HT-29 (cell line): ENCODE measurements at regions not wholly inside any gene's neighbourhood (a gene's known extent, or its start where the extent isn't known, plus 50 kb on each side); places are given as distances from the start of the nearest gene placed in this dataset.

ENCODE experiments used
- DNase-seq: peaks from one replicate; pipeline ENCODE4 v3.0.0-alpha.2; 2015; ENCODE audit warnings: low spot score

DNA sequence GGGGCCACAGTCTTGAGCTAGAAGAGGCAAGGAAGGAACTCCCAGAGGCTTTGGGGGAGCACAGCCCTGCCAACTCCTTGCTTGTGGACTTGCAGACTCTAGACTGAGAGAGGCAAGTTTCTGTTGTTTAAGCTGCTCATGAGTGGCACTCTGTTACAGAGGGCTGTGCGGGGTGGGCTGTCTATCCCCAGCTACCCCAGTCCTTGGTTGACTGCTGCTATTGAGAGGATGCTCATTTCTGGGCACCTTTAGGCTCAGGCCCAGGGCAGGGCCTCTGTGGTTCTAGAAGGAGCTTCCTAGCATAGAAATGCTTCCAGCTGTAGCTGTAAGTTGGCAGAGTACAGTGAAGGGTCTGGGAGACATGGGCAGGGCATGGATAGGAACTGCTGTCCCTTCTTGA, 151.3 kb upstream of the GGTLC1 start:
- DNase-seq = no peak

DNA sequence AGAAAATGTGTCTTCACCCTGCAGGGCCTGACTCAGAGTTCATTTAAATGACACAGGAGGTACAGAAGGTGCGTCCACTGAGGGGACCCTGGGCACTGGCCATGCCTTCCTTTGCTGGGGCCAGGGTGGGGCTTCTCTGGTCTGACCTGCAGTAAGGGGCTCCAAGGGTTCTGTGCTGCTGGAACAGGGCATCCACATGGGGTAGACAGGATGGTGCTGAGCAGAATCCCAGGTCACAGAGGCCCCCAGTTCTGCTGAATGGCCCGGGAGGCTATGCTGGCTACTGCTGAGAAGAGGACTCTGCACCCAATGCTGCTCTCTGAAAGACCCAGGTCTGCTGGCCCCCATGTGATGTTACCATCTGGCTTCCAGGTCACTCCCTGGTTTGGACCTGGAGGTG, 150.4 kb upstream of the GGTLC1 start:
- DNase-seq = no peak

DNA sequence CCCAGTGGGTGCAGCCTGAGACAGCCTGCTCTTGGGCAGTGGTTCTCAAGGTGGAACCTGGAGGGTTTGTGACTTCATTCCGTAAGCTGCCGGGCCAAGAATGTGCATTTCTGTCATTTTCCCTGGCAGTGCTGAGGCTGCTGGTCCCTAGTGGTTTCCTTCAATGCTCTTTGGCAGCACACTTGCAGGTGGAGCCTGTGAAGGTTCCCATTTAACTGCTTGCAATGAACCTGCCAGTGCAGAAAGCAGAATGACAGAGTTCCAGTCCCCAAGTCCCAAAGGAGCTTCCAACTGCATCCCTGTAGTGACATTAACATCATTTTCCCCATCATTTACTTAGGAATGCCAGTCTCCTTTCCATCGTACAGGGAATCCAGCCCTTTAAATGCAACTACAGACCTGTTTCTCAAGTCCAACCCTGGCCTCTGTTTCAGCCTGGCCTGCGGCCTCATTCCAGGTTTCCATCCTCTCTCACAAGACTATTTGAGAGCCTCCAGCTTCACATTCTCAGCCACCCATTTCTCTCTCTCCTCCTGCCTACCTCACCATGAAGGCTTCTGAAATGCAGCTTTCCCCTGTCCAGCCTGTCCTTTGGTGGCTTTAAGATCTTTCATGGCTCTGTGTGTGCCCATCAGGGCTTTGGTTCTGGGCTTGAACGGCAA, 149.7 kb upstream of the GGTLC1 start:
- DNase-seq = no peak

DNA sequence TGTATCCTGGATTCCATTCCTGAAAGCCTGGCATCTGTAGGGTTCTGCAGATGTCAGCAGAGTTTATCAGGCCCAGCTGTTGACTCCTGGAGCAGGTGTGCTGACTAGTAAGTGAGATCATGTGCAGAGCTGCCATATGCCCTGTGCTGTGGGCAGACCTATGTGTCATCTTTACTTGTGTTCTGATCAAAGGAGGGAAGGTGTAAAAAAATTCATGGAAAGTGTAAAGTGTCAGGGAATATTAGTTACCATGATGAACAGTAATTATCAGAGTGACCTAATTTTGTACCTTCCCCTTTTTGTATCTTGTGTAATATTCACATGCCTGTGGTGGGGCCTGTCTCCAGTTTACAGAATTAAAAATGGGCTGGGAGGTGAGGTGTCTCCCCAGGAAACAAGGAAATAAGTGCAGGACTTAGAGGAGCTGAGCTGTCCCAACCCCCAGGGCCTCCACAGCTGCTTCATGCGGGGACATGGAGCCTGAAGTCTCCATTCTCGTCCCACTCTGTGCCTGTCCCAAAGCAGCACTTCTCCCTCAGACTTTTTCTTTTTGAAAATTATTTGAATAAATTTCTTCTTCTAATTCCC, 148.2 kb upstream of the GGTLC1 start:
- no peak for DNase-seq

DNA sequence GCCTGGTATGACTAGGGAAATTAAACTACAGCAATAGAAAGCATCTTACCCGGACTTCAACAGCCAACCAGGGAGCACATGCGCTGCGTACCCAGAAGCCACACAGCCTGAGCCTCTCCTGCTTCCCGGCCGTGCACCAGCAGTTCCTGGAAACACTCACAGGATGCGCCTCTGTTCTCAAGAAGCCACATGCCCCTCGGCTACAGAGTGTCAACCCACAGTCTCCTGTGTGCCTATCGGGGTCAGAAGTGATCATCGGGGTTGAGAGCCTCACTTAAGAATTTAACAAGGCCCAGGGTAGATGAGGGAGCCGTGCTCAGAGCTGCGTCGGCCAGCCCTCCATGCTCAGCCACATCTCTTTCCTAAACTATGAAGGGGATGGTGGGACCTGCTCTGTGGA, 147.2 kb upstream of the GGTLC1 start:
- no peak for DNase-seq

DNA sequence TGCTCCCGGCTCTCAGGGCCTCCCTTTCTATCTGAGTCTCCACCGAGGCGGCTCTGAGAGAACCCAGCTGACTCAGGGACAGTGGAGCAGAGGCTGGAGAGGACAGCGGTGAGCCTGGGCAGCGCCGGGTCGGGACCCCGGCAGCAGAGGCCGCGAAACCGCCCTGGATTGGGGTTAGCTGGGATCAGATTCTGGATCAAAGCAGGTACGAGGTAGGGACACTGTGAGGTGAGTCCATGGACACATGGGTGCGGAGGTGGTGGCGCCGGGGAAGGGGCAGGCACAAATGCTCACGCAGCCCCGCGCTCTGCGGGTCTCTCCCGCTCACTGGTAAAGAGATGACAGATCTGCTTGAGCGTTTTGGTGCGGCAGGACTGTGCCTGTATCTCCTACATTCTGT, 146.4 kb upstream of the GGTLC1 start:
- no peak for DNase-seq

DNA sequence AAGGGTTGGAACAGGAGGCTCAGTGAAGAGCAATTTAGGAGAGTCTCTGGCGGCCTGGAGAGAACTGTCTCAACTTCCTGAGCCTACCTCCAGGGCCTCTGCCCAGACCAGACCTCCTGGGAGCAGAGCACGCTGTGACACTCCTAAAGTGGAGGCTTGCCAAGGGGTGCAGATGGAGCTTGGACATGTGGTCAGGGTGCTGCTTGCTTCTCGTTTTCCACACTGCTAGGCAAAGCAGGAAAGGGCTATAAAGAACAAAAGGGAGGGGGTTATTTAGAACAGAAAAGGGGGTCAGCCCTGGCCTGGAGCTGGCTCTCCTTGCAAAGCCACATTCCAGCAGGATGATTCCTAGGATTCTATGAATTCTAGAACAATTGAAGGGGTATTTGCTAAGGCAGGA, 145.7 kb upstream of the GGTLC1 start:
- no peak for DNase-seq

DNA sequence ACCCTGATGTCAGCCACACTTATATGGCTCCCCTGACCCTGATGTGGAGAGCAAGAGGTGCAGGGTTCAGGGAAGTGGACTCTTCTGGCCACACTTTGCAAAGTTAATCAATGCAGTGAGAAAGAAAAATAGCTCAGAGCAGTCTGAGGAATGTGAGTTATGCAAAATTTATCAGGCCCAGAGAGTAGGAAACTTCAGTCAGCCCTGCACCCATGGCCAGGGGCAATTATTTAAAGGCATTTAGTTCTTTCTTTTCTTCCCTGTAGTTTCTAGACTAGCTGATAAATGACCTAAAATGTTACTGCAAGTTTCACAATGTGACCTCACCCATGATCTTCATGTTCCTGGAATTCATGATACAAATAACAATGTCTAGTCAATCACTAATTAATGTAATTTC, 143.7 kb upstream of the GGTLC1 start:
- DNase-seq = no peak

DNA sequence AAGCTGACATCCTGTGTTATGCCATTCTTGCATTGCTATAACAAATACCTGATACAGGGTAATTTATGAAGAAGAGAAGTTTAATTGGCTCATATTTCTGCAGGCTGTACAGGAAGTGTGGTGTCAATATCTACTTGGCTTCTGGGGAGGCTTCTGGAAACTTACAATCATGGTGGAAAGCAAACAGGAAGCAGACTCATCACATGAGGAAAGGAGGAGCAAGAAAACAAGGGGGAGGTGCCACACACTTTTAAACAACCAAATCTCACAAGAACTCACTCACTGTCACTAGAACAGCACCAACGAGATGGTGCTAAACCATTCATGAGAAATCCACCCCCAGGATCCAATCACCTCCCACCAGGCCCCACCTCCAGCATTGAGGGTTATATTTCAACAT, 143.1 kb upstream of the GGTLC1 start:
- no peak for DNase-seq

DNA sequence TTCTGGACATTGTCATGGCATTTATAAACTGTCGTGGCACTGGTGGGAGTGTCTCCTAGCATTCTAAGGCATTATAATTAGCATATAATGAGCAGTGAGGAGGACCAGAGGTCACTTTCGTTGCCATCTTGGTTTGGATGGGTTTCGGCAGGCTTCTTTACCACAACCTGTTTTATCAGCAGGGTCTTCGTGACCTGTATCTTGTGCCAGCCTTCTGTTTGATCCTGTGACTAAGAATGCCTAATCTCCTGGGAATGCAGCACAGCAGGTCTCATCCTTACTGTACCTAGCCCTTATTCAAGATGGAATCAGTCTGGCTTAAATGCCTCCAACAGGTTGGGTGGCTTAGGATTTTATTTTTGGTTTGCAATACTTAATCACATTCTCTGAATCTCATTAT, 142.7 kb upstream of the GGTLC1 start:
- DNase-seq = no peak

DNA sequence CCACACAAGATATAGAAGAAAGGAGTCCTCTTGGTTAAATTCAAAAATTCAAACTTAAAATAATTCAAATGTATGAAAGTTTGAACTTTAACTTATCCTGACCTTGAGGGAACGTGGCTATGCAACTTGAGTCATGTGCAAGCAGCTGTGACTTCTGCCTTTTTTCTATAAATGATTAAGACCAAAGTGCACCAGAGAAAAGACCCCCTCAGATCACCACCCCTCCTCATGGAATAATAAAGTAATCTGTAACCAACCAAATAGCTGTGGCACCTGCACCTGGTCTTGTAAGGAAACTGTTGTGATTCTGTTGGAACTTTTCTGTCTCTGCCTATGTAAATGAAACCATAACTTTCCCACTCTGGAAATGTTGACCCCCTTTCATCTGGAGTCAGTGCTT, 141.1 kb upstream of the GGTLC1 start:
- no peak for DNase-seq

DNA sequence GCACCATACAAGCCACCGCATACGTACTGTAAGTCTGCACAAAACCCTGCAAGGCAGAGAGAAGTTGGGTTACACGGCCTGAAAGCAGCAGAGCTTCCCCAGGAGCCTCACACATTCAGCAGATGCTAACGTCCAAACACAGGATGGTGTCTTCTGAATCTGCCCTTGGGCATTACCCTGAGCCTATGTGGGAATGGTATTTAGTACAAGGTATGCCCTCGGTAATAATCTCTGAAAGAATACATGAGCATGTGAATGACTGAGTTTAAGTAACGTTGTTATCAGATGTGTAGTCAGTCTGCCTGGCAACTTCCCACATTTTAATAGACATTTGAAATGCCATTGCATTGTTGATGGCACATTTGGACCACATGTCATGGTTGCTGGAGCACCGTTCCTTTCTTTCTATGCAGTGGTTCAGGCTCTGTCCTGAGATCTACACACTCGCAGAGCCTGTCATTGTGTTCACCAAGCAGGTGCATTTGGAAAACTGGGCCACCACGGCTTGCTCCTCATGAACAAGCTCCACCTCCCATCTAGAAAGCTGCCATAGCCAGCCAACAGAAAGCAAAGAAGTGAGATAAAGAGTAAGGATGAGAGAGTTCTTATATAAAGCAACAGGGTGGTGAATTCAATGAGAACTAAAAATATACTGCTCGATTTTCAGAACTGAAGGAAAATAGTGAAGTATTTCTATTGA, 136.5 kb upstream of the GGTLC1 start:
- DNase-seq = no peak

DNA sequence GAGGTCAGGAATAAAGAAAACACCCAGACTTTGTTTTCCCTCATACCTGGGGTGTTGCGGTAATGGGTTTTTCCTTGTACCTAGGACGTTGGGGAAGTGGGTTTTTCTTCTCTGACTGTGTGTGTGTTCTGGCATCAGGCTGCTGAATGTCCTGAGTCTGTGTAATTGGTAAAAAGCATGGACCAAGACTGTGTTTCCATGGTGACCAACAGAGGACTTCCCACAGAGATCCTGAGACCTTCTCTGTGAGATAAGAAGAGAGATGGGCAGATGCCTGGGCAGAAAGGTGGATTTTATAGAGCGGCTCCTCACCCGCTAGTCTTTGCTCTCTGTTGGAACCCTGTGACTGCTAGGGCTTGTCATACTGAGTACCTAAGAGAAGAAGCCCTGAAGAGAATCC, 135.4 kb upstream of the GGTLC1 start:
- no peak for DNase-seq

DNA sequence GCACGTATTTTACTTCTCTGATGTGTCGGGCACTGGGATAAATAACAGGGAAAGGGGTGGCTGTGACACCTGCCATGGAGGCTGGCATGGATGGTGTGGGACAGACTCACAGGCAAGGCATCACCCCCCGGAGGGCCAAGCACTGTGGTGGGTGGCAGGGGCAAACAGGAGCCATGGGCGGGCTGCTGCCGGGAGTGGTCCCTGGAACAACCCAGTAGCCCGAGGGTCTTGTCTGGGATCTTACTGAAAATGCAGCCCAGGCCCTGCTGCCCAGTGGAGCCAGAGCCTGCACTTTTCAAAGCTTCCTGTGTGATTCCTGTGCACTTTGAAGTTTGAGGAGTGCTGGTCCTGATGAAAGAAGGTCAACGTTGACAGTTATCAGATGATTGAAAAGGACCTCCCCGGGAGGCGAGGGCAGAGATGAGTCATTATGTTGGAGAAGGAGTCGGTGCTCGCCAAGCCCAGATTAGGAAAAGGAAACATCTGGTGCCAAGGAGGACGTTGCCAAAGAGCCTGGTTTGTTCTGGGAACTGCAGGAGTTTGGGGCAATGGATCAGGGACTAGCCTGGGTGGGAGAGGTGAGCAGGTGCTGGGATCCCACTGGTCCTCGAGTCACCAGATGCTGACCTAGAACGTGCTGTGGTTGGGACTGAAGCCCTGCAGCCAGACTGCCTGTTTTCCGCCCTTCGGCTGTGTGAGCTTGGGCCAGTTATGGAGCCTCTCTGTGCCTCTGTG, 130.0 kb upstream of the GGTLC1 start:
- no peak for DNase-seq

DNA sequence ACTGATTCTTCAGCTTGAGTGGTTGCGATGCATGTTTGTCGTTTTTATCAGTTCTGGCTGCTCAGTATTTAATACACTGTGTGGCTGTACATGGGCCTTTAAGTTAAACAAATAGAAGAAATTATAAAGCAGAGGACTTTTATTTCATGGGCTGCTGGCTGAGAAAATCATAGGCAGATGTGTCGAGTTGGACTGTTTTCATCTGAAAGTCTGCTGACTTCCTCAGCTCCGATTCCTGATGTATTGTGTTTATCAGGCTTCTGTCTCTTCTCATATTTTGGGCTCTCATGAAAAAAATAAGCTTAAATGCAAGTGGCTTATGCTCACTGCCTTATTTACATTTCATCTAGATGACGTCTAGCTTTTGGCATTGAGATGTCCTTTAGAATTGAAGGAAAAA, 129.5 kb upstream of the GGTLC1 start:
- no peak for DNase-seq

DNA sequence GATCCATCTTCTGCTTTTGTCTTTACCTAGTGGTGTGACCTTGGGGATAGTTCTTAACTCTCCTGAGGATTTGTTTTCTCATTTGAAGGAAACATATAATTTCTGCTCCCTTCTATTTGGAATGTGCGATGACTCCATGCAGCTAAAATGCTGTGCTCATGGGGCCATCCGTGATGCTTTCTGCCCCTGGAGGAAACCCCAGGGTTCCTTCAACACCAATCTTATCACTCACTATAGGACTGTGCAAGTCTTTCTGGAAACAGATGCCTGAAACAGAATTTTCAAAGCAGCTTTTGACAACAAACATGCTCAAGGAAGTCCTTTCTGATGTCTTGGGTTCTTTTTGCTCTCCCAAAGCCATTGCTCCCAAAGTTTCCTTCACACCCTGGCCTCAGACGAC, 128.8 kb upstream of the GGTLC1 start:
- DNase-seq = no peak

DNA sequence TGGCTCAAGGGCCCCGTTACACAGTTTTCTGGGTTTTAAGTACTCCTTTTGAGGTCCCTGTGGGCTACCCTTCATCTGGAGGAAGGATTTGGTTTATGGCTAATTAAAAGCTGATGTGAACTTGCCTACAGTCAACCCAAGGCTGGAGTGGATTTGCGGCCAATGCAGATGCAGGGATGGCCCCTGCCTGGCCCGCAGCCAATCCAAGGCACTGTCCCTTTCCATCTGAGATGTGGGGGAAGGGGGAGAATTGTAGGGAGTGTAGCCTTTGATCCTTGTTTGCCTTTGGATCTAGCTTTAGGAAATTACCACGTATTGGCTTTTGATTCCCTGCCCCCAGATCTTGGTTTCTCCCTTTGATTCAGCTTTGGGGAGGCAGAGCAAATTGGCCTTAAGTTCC, 128.0 kb upstream of the GGTLC1 start:
- DNase-seq = no peak

DNA sequence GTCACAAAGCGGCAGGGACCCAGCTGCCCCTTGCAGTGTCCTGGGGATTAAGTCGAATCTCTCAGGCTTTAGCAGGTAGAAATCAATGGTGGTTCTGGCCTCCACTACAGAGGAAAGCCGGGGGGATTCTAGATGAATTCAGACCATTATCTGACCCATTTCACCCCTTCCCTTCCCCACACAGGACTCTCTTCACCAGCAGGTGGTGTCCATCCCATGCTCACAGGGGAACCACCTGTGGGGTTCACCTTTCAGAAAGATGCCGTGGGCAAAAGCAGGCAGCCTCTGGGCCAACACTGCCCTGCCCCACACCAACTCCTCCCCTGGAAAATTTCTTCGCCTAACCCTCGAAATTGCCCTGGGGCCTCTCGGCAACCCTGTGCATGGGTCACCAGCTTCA, 123.8 kb upstream of the GGTLC1 start:
- DNase-seq = no peak

DNA sequence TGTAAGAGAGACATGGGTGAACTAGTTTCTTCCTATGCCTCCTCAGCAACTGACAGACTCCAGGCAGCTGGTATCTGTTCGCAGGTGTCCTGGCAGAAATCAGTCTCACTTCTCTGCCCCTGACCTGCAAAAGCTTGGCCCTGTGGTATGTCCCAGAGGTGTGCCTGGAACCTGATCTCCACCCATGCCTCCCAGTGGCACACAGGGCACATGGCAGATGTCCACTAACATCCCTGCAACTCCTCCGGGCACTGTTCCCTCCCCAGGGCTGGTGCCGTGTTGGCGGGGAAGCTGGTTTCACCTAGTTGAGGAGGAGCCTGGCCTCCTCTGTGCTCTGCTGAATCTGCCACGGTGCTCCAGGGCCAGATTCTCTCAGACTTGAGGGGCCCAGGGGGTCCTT, 123.3 kb upstream of the GGTLC1 start:
- DNase-seq = no peak

DNA sequence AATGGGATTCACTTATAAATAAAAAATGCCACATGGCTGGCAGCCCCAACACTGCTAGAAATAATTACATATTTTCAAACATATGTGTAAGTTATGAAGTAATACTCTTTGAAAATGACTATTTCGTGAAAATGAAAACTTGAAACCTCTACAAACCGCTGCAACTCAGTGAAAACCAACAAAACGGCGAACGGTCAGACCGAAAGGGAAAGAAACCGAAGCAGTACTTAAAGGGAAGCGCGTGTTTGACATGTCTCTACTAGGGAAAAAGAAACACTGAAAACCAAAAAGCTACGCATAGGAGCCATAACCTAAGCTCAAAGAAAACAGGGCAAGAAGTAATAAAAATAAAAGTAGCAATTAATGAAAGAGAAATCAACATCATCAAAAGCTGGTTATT, 121.0 kb upstream of the GGTLC1 start:
- DNase-seq = no peak

DNA sequence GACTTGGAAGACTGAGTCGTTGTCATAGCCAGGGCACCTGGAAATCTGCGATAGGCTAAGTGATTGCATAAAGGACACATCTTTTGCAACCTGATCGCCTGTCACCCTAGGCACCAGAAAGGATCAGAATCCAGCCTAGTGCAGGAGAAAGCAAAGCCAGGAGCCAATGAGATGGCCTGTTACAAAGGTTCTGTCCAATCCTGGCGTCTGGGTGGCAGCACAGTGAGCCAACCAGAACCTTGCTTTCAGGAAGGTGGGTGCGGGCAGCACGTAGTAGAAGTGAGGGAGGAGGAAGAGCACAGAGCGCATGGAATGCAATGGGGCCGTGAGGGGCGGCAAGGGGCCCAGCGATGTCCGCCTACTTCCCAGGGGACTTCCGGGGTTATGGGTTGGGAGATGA, 120.4 kb upstream of the GGTLC1 start:
- DNase-seq = no peak

DNA sequence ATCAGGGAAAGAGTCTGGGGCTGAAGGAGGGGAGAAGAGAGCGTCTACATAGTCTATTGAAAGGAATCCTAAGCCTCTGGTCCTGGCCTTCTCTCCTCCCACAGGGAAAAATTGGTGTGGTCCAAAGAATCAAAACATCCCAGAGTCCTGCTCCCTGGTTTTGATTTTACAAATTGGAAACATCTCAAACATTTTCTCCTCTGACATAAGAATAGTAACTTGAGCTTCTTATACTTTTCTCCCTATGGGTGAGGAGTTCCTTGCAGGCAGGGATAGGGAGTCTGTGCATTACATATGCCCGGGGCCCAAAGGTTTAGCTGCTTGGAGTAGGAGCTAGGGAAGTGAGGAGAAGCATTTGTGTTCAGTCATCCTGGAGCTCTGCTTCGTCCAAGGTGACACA, 120.0 kb upstream of the GGTLC1 start:
- no peak for DNase-seq
